ENCODE measurements at regions not wholly inside any gene's neighbourhood (a gene's known extent, or its start where the extent isn't known, plus 50 kb on each side); places are given as distances from the start of the nearest gene placed in this dataset.
"Not testable (repeated sequence)": the region's sequence is repeated elsewhere in the genome, so short reads cannot be mapped to it uniquely, and the experiment has no call there.

- FAIRE-seq: not testable (repeated sequence)
Measured at GRCh38 chrX:3881898-3882552, 168.6 kb upstream of the PRKX start.

GRCh38 chrX:3881255-3881895 is 167.9 kb upstream of the PRKX start:
- not testable (repeated sequence) for DNase-seq (ENCODE audit: insufficient read length, low spot score); FAIRE-seq

More at GRCh38 chrX:3881898-3882552, 168.6 kb upstream of the PRKX start:
- DNase-seq (ENCODE audit: insufficient read length, low spot score): not testable (repeated sequence)

GRCh38 chrX:3876393-3876792 is 162.9 kb upstream of the PRKX start:
- not testable (repeated sequence) for FAIRE-seq; DNase-seq (ENCODE audit: insufficient read length, low spot score)

GRCh38 chrX:3875638-3876037 is 162.2 kb upstream of the PRKX start:
- not testable (repeated sequence) for FAIRE-seq; DNase-seq (ENCODE audit: insufficient read length, low spot score)

DNA sequence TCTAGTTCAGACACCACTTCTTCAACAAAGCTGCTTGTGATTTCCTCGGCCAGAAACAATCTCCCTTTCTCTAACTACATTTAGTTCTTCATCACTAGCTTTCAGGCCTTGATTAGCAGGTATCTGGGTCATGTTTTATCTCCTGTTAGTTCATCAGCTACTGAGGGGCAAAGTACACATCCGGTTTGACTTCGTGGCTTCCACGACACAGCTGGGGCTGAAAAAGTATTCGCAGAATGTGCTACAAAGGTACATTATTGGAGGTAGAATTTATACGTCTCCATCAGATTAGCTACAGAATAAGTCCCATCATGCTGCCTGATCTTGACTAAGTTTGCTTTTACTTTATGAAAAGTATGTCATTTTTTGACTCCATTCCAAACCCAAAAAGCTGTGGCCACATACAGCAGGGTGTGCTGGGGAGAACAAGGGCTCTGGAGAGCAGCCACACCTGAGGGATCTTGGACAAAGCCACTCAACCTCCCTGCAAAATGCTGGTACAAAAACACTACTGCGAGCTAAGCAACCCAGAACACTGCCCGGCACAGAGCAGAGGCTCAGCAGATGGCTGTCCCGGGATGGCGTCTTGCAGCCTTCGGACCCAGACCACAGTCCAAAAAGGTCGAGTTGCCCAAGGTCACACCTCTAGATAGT is 158.9 kb upstream of the PRKX start:
- not testable (repeated sequence) for FAIRE-seq

GRCh38 chrX:3867067-3867831 is 153.8 kb upstream of the PRKX start:
- DNase-seq (ENCODE audit: insufficient read length, low spot score); FAIRE-seq: not testable (repeated sequence)

More for the DNA sequence above, 158.9 kb upstream of the PRKX start:
- DNase-seq (ENCODE audit: insufficient read length, low spot score): not testable (repeated sequence)

GRCh38 chrX:3858332-3858731 is 144.9 kb upstream of the PRKX start:
- not testable (repeated sequence) for DNase-seq (ENCODE audit: insufficient read length, low spot score); FAIRE-seq

DNA sequence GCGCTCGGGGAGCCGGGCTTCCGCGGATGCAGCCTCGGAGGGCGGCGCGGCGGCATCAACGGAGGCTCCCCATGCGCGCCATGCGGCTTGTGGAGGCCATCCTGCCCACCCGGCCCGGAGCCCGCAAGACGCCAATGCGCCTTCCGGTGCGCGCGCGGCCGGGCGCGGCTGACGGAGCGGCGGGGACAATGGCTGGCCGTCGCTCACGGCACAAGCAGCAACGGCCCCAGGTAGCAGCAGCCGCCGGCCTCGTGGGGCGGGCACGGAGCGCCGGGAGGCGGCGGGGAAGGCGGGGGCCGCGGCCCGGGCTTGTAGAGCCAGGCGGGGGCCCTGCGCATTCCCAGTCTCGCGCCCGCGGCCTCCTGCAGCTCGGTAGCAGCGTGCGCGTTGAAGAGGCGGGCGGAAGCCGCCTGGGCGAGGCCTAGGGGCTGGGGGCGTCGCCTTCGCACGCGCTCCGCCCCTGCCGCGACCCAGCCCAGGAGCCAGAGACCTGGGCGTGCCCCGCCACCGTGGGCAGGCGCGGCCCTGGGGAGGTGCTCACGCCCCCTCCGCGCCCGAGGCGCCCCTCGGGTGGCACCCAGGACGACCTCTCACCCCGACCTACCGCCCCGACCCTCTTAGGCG is 130.2 kb upstream of the PRKX start:
- not testable (repeated sequence) for FAIRE-seq; DNase-seq (ENCODE audit: insufficient read length, low spot score)

DNA sequence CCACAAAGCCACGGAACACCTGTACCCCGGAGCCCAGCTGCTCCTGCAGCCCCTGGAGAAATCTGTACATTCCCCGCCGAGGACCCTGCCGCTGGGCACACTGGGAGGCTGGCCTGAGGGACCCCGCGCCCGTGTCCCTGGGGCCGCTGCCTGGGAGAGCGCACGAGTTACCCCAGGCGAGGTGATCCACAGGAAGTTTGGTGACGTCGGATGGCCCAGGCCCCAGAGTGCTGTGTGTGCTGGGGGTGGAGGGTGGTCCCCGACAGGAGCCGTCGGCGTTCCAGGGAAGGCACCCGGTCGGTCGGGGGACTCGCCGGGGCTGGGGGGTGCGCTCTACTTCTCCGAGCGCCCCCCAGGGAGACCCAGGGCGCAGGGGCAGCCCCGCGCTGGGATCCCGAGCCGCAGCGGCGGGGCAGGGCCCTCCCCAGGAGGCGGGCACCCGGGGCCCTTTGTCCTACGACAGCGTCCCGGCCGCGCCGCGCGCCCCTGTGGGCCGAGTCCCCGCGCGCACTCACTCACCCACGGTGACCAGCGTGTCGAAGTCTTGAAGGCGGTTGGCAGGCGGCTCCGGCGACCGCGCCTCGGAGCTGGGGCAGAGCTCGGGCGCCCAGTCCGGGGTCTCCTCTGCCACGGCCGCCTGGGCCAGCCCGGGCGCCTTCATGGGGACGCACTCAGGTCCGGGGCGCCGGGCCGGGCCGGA is 129.5 kb upstream of the PRKX start:
- not testable (repeated sequence) for DNase-seq (ENCODE audit: insufficient read length, low spot score); FAIRE-seq

DNA sequence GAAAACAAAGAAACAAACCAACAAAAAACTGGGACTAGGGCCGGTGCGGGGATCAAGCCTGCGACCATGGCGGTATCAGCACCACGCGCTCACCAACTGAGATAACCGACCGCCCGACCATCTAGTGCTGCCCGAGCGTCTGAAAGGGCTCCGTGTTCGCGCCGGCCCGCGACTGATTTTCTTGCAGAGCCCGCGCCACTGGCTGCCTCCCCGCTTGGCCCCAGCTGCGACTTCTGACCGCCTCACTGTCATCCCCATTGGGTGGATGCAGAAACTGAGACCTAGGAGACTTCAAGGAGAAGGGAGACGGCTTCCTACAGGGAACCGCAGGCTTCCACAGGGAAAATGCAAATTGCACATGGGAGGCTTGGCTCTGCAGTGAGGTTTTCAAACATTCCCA is 125.3 kb upstream of the PRKX start:
- DNase-seq (ENCODE audit: insufficient read length, low spot score): not testable (repeated sequence)

DNA sequence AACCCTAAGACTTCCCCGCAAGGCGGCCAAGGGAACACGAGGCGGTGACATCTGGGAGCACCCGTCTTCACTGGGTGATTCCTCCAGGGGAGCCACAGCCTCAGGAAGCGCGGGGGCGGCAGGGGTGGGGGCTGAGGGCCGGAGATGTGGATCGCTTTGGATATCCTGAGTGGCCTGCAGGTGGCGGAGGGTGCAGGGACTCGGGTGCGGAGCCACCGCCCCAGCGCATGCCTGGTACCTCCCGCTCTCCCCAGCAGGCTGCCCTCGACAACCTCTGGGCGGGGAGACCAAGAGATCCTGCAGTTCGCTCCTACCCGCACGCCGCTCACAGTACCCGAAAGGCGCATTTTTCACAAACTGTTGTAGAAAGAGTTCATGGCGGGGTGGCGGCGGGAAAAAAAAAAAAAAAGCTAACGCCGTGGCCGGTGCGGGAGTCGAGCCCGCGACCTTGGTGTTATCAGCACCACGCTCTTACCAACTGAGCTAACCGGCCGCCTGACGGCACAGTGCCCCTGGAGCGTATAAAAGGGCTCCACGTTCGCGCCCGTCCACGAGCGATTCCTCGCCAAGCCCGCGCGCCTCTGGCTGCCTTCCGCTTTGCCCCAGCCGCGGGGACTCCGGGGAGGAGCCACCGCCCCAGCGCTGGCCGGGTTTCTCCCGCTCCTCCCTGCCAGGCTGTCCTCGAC is 124.7 kb upstream of the PRKX start:
- not testable (repeated sequence) for FAIRE-seq; DNase-seq (ENCODE audit: insufficient read length, low spot score)

More for the DNA sequence above, 125.3 kb upstream of the PRKX start:
- FAIRE-seq: not testable (repeated sequence)

GRCh38 chrX:3837211-3837610 is 123.8 kb upstream of the PRKX start:
- not testable (repeated sequence) for DNase-seq (ENCODE audit: insufficient read length, low spot score); FAIRE-seq

GRCh38 chrX:3833761-3834542 is 120.5 kb upstream of the PRKX start:
- DNase-seq (ENCODE audit: insufficient read length, low spot score); FAIRE-seq: not testable (repeated sequence)

DNA sequence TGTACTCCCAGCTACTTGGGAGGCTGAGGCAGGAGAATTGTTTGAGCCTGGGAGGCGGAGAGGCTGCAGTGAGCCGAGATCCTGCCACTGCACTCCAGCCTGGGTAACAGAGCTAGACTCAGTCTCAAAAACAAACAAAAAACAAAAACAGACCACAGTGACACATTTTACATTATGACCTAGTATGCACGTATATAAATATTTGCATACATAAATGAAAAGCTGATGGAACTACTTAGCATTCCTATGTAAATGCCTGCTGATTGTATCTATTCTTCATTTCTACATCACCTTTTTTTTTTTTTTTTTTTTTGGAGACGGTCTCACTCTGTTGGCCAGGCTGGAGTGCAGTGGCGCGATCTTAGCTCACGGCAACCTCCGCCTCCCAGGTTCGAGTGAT is 116.6 kb upstream of the PRKX start:
- FAIRE-seq: not testable (repeated sequence)

DNA sequence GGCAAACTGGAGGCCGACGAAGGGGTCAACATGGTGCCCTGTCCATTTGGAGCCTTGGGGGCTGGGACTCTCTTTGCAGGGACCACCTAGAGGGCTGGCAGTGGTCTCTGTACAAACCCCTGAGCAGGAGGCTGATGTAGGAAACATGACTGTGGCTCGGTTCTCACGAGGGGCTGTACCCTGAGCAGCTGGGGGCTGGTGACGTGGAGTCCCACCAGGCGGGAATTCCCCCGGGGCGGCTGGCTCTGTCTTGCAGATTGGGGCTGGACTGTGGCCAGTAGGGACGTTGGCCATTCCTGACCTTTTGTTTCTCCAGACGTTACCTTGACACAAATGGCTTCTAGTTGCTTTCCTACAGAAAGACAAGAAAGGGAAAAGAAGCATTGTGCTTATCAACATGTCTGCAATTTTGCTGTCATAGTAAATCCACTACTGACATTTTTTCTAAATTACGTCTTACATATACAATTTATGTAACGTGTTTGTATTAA is 115.6 kb upstream of the PRKX start:
- DNase-seq (ENCODE audit: insufficient read length, low spot score); FAIRE-seq: not testable (repeated sequence)

More for the DNA sequence above, 116.6 kb upstream of the PRKX start:
- not testable (repeated sequence) for DNase-seq (ENCODE audit: insufficient read length, low spot score)

DNA sequence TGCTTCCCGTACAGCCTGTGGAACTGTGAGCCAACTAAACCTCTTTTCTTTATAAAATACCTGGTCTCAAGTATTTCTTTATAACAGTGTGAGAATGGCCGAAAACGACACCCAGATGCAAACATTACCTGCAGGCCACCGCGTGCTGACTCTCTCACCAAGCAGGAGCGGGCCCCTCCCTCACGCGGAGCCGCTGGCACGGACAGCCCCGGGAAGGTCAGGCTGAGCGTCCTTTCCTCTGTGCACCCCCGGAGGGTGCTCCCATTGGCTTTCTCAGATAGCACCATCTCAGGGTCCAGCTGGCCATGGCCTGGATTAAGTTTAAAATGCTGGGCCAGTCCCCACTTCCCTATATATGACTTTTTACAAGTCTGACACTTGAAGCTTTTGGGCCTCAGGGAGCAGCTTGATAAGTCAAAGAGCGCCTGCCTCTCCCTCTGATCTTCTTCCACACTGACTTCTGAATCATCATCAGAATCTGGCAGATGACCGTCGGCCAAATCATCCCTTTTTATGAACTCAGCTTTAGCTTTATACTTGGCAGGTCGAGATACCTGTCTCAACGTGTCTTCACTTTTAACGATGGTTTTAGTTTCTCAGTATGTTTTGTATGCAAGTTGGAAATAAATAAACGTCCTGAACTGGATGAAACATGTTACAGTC is 115.1 kb upstream of the PRKX start:
- DNase-seq (ENCODE audit: insufficient read length, low spot score); FAIRE-seq: not testable (repeated sequence)

- not testable (repeated sequence) for FAIRE-seq
Measured at GRCh38 chrX:3824008-3824407, 110.6 kb upstream of the PRKX start.

More at GRCh38 chrX:3824008-3824407, 110.6 kb upstream of the PRKX start:
- not testable (repeated sequence) for DNase-seq (ENCODE audit: insufficient read length, low spot score)

Data from GM12891 (cell line).